HEK293 (cell line): ENCODE measurements at regions not wholly inside any gene's neighbourhood (a gene's known extent, or its start where the extent isn't known, plus 50 kb on each side); places are given as distances from the start of the nearest gene placed in this dataset.

Source experiments
- ZNF311 ChIP-seq: fragments of 450-650 bp; formaldehyde crosslinking; IDR thresholded peaks from 2 replicates; pipeline ENCODE4 v1.5.1; 2017; ENCODE audit warnings: missing biosample characterization, missing genetic modification characterization, borderline replicate concordance
- ZNF433 ChIP-seq: fragments of 450-650 bp; formaldehyde crosslinking; IDR thresholded peaks from 2 replicates; pipeline ENCODE4 v1.5.1; 2016; ENCODE audit warnings: missing biosample characterization, missing genetic modification characterization, low read depth
- ZNF843 ChIP-seq: fragments of 450-650 bp; formaldehyde crosslinking; IDR thresholded peaks from 2 replicates; pipeline ENCODE4 v1.5.1; 2016; ENCODE audit warnings: missing biosample characterization, missing genetic modification characterization
- TF ChIP-seq, protein P1 (sequence below): fragments of 450-650 bp; formaldehyde crosslinking; IDR thresholded peaks from 2 replicates; pipeline ENCODE4 v1.5.1; 2016; ENCODE audit warnings: missing biosample characterization, missing genetic modification characterization

DNA sequence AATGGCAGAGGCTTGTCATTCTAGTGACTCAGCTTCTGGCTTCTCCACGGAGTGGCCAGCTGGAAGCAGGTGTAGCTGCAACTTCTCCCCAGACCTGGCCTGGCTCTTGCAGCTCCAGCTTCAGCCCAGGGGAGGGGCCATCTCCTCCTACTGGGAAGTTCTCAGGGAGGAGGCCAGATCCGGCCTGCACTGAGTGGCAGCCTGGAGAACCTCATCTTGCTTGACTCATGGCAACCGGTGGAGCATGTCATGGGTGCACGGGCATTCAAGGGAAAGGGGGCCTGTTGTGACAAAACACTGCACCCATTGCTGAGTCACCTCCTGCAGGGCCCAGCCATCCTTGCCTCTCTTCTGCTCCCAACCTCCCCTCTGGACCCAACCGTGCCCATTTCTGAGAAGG lies 273.9 kb upstream of the MAF start:
- TF ChIP-seq ZNF311, result no peak
- TF ChIP-seq ZNF843 (tag by site-specific recombination), result no peak
- TF ChIP-seq ZNF433 (tag by site-specific recombination), result no peak
- TF ChIP-seq, protein P1, sequence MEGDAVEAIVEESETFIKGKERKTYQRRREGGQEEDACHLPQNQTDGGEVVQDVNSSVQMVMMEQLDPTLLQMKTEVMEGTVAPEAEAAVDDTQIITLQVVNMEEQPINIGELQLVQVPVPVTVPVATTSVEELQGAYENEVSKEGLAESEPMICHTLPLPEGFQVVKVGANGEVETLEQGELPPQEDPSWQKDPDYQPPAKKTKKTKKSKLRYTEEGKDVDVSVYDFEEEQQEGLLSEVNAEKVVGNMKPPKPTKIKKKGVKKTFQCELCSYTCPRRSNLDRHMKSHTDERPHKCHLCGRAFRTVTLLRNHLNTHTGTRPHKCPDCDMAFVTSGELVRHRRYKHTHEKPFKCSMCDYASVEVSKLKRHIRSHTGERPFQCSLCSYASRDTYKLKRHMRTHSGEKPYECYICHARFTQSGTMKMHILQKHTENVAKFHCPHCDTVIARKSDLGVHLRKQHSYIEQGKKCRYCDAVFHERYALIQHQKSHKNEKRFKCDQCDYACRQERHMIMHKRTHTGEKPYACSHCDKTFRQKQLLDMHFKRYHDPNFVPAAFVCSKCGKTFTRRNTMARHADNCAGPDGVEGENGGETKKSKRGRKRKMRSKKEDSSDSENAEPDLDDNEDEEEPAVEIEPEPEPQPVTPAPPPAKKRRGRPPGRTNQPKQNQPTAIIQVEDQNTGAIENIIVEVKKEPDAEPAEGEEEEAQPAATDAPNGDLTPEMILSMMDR, result no peak
